GM23248 (cell line): ENCODE measurements at regions not wholly inside any gene's neighbourhood (a gene's known extent, or its start where the extent isn't known, plus 50 kb on each side); places are given as distances from the start of the nearest gene placed in this dataset.

Source experiments
- EZH2 ChIP-seq: fragments of 200-600 bp; sonication (generic); IDR thresholded peaks from 2 replicates; pipeline ENCODE4 v1.6.1; 2018; ENCODE audit warnings: antibody characterized with exemption, mild to moderate bottlenecking; ENCODE audit not compliant: insufficient read depth, poor library complexity, severe bottlenecking
- EZH2phosphoT487 ChIP-seq: fragments of 200-600 bp; sonication (generic); IDR thresholded peaks from 2 replicates; pipeline ENCODE4 v1.6.1; 2018; ENCODE audit warnings: antibody characterized with exemption, moderate library complexity, mild to moderate bottlenecking, low read depth; ENCODE audit not compliant: insufficient read depth

DNA sequence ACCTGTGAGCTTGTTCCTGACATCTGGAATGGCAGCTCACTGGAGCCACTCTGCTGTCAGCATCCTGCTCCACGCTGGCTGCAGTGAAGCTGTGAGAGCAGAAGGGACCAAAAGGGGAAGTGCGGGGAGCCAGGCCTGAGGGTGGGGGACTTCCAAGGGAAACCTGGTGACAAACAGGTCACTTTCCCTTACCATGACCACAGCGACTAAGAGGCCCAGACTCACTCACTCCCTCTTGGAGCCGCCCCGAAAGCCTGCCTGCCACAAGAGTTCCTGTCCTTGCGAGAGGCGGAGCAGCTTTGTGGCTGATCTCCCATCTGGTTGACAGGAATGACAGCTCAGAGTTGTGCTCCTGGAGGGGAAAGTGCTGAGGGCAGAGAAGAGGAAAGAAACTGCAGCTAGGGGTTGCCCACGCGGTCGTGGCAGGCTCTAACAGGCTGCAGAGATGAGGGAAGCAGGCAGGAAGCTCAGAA, 183.8 kb upstream of the NTM start:
- TF ChIP-seq EZH2 (no peak), EZH2phosphoT487 (no peak)
